ENCODE measurements at regions not wholly inside any gene's neighbourhood (a gene's known extent, or its start where the extent isn't known, plus 50 kb on each side); places are given as distances from the start of the nearest gene placed in this dataset.

DNA sequence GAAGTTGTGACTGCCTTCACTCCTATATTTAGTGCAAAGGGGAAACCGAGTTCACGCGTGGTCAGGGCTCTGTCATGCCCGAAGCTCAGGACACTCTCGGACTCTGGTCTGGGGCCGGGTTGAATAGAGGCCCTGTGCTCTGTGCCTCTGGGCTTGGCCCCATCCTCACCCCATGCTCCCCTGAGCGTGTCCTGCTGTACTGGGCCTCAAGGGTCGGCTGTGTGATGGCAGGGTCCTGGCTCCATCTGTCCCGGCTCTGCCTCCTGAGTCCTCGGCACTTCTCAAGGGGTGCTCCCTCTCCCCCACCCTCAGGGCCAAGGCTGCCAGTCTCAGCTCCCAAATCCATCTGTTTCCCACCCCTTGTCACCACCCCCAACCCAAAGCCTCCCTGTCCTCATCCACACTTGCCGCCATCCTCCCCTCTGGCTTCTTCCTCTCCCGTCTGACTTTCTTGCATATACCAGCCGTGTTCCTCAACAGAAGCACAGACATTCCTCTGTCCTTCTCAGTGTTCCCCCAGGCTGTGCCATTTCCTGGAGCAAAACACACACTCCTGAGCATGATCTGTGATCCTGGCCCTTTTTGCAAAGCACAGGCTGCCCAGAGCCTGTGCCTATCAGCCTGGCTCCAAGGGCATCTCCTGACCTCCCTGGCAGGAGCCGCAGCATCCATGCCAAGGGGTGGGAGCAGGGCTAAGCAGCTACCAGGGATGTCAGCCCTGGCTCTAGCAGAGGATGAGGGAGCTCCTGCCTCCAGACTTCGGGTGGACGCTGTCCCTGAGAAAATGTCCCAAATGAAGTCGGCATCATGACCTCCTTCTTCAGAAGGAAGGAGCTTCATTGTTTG, 64.2 kb upstream of the OTOS start (continued):
- TF ChIP-seq, protein P1, sequence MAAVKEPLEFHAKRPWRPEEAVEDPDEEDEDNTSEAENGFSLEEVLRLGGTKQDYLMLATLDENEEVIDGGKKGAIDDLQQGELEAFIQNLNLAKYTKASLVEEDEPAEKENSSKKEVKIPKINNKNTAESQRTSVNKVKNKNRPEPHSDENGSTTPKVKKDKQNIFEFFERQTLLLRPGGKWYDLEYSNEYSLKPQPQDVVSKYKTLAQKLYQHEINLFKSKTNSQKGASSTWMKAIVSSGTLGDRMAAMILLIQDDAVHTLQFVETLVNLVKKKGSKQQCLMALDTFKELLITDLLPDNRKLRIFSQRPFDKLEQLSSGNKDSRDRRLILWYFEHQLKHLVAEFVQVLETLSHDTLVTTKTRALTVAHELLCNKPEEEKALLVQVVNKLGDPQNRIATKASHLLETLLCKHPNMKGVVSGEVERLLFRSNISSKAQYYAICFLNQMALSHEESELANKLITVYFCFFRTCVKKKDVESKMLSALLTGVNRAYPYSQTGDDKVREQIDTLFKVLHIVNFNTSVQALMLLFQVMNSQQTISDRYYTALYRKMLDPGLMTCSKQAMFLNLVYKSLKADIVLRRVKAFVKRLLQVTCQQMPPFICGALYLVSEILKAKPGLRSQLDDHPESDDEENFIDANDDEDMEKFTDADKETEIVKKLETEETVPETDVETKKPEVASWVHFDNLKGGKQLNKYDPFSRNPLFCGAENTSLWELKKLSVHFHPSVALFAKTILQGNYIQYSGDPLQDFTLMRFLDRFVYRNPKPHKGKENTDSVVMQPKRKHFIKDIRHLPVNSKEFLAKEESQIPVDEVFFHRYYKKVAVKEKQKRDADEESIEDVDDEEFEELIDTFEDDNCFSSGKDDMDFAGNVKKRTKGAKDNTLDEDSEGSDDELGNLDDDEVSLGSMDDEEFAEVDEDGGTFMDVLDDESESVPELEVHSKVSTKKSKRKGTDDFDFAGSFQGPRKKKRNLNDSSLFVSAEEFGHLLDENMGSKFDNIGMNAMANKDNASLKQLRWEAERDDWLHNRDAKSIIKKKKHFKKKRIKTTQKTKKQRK (IDR thresholded peaks at IDR 0.05; ENCODE audit: low read depth, low read length), result no peak
- TF ChIP-seq, protein P2, sequence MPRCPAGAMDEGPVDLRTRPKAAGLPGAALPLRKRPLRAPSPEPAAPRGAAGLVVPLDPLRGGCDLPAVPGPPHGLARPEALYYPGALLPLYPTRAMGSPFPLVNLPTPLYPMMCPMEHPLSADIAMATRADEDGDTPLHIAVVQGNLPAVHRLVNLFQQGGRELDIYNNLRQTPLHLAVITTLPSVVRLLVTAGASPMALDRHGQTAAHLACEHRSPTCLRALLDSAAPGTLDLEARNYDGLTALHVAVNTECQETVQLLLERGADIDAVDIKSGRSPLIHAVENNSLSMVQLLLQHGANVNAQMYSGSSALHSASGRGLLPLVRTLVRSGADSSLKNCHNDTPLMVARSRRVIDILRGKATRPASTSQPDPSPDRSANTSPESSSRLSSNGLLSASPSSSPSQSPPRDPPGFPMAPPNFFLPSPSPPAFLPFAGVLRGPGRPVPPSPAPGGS (IDR thresholded peaks at IDR 0.05; ENCODE audit: borderline replicate concordance, insufficient read depth, low read depth, low read length, poor library complexity, severe bottlenecking), result no peak
- no peak for TF ChIP-seq DPF2 (IDR thresholded peaks at IDR 0.05)

DNA sequence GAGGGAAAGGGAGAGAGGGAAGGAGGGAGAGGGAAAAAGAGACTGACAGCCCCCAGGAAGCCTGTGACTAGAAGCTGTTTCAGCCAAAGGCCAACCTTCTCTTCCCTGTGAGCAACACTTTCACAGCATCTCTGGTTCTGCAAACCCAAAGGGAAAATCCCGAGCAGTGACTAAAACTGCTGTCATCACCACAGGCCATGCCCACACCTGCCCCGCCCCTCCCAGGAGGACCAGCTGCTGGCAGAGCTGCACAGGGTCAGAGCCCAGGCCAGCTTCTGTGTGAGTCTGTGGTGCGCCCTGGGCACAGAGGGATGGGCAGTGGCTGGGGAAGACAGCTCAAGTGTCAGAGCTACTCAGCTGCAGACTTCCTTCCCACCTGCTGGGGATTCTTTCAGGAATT, 64.9 kb upstream of the OTOS start:
- Histone ChIP-seq H3K79me2 (ENCODE audit: control insufficient read depth, insufficient read depth, low read length) (no peaks in the 10 kb centered on the region), H4K20me1 (ENCODE audit: control insufficient read depth, insufficient read depth) (no peaks in the 10 kb centered on the region; the same call in 1 of the 2 replicates), H3K36me3 (ENCODE audit: control insufficient read depth in 2 of 2, insufficient read depth in 2 of 2, low read length in 1 of 2) (no peaks in the 10 kb centered on the region), H3K4me1 (ENCODE audit: control insufficient read depth, insufficient read depth, low read length) (no peaks in the 10 kb centered on the region), H3K9me3 (replicated peaks; ENCODE audit: control insufficient read depth, insufficient read depth, low read length) (no peaks in the 10 kb centered on the region; the same call in 2 of the 3 replicates), H3K27ac (ENCODE audit: control insufficient read depth, insufficient read depth) (no peak overlapping the region), H3K4me2 (ENCODE audit: control insufficient read depth, insufficient read depth) (no peak overlapping the region), H2AFZ (ENCODE audit: control insufficient read depth, low read depth, low read length) (no peak overlapping the region), H3K9ac (ENCODE audit: control insufficient read depth, insufficient read depth, low read length) (no peak overlapping the region), H3K27me3 (replicated peaks in 1 of 2; ENCODE audit: control insufficient read depth in 2 of 2, insufficient read depth in 2 of 2, low read length in 1 of 2) (peaks cover 2 to 3% of the 10 kb centered on the region in 2 experiments), H3K4me3 (no peak overlapping the region)
- no TSS peak for BruUV-seq (replicated peaks)
- in situ Hi-C loops (cut with MboI), result no loop called here
- ChIA-PET RAD21 (ENCODE audit: unreplicated experiment) (no interaction called here), CTCF (interaction anchor here (0.9 kb wide), 1 partner anchor 144 kb away, joined by 3 read pairs; no protein-coding TSS in a partner anchor), POLR2A (no interaction called here), SMC1A (ENCODE audit: uncharacterized antibody, unreplicated experiment) (no interaction called here)
- no peak for TF ChIP-seq NR2C2 (IDR thresholded peaks at IDR 0.05; ENCODE audit: borderline replicate concordance, control insufficient read depth, insufficient read length, low read depth)
- intact Hi-C loops (cut with micrococcal nuclease; ENCODE audit: unreplicated experiment), result no loop called here
- FAIRE-seq, result no peak
- WGBS (ENCODE audit: insufficient coverage, insufficient replicate concordance, low lambda C conversion rate, missing lambda C conversion rate), result 7% methylated on average over 3 of the region's 3 CpGs
- ATAC-seq, result peak; percentile 68
- no peak for DNase-seq (ENCODE audit: low read depth, low spot score)

Data from GM12878 (cell line).